ENCODE measurements at regions not wholly inside any gene's neighbourhood (a gene's known extent, or its start where the extent isn't known, plus 50 kb on each side); places are given as distances from the start of the nearest gene placed in this dataset.
"Not testable (repeated sequence)": the region's sequence is repeated elsewhere in the genome, so short reads cannot be mapped to it uniquely, and the experiment has no call there.

GRCh38 chr13:59394496-59394895 is 769.2 kb downstream of the DIAPH3 start:
- TF ChIP-seq EP300 (IDR thresholded peaks at IDR 0.05) (no peak), CTCF (IDR thresholded peaks at IDR 0.05) (no peak), POLR2A (IDR thresholded peaks at IDR 0.05; ENCODE audit: low read depth) (no peak), POLR2AphosphoS5 (IDR thresholded peaks at IDR 0.05) (no peak)
- Histone ChIP-seq H3K4me3 (no peak overlapping the region), H3K4me1 (peaks cover 6 to 24% (median 20%) of the 10 kb centered on the region in 4 donors), H3K9me3 (no peaks in the 10 kb centered on the region), H3K36me3 (no peaks in the 10 kb centered on the region), H3K27me3 (no peaks in the 10 kb centered on the region), H3K27ac (replicated peaks in 1 of 4) (no peak overlapping the region)
- DNase-seq (ENCODE audit: extremely low spot score) = no peak
- intact Hi-C loops (cut with DNase I) = loop anchor here (5.0 to 10.0 kb wide), 3 partner anchors 378 to 1030 kb away; no protein-coding TSS in a partner anchor
- 93% methylated on average over 2 of the region's 2 CpGs for WGBS

GRCh38 chr13:59398127-59398526 is 765.6 kb downstream of the DIAPH3 start:
- Histone ChIP-seq H3K4me1 (peaks cover 0 to 21% (median 13%) of the 10 kb centered on the region in 4 donors), H3K27ac (replicated peaks in 1 of 4) (no peak overlapping the region), H3K36me3 (no peaks in the 10 kb centered on the region), H3K27me3 (no peaks in the 10 kb centered on the region), H3K9me3 (no peaks in the 10 kb centered on the region), H3K4me3 (no peak overlapping the region)
- no peak for DNase-seq (ENCODE audit: extremely low spot score)
- TF ChIP-seq CTCF (IDR thresholded peaks at IDR 0.05) = no peak
- no peak for TF ChIP-seq POLR2A (IDR thresholded peaks at IDR 0.05; ENCODE audit: low read depth)
- no peak for TF ChIP-seq POLR2AphosphoS5 (IDR thresholded peaks at IDR 0.05)
- TF ChIP-seq EP300 (IDR thresholded peaks at IDR 0.05) = no peak
- intact Hi-C loops (cut with DNase I) = loop anchor here (10.0 kb wide), 1 partner anchor 1027 kb away; no protein-coding TSS in a partner anchor
- WGBS = 19% methylated on average over 3 of the region's 3 CpGs

- TF ChIP-seq POLR2A (IDR thresholded peaks at IDR 0.05; ENCODE audit: low read depth) (no peak), EP300 (IDR thresholded peaks at IDR 0.05) (no peak), POLR2AphosphoS5 (IDR thresholded peaks at IDR 0.05) (no peak)
- no peak overlapping the region for H3K4me3 ChIP-seq
- 83% methylated on average over 4 of the region's 4 CpGs for WGBS
- no peak for DNase-seq (ENCODE audit: extremely low spot score)
- no peaks in the 10 kb centered on the region for H3K36me3 ChIP-seq
- H3K9me3 ChIP-seq = no peaks in the 10 kb centered on the region
- intact Hi-C loops (cut with DNase I) = loop anchor here (10.0 kb wide), 1 partner anchor 1026 kb away; no protein-coding TSS in a partner anchor
- H3K27me3 ChIP-seq = no peaks in the 10 kb centered on the region
- H3K27ac ChIP-seq (replicated peaks in 1 of 4) = no peak overlapping the region
- H3K4me1 ChIP-seq = peaks cover 0 to 21% (median 13%) of the 10 kb centered on the region in 4 donors
Measured at GRCh38 chr13:59398661-59399060, 765.1 kb downstream of the DIAPH3 start.

GRCh38 chr13:59399513-59399912 is 764.2 kb downstream of the DIAPH3 start:
- TF ChIP-seq POLR2AphosphoS5 (IDR thresholded peaks at IDR 0.05) = no peak
- TF ChIP-seq CTCF (IDR thresholded peaks at IDR 0.05) = no peak
- no peak for TF ChIP-seq POLR2A (IDR thresholded peaks at IDR 0.05; ENCODE audit: low read depth)
- no peak for TF ChIP-seq EP300 (IDR thresholded peaks at IDR 0.05)
- Histone ChIP-seq H3K27ac (replicated peaks in 1 of 4) (no peak overlapping the region), H3K36me3 (no peaks in the 10 kb centered on the region), H3K9me3 (no peaks in the 10 kb centered on the region), H3K4me1 (peaks cover 0 to 21% (median 13%) of the 10 kb centered on the region in 4 donors), H3K27me3 (no peaks in the 10 kb centered on the region), H3K4me3 (no peak overlapping the region)
- intact Hi-C loops (cut with DNase I) = loop anchor here (10.0 kb wide), 1 partner anchor 1025 kb away; no protein-coding TSS in a partner anchor
- no peak for DNase-seq (ENCODE audit: extremely low spot score)

GRCh38 chr13:59404331-59404730 is 759.4 kb downstream of the DIAPH3 start:
- DNase-seq (ENCODE audit: extremely low spot score) = no peak
- intact Hi-C loops (cut with DNase I) = no loop called here
- Histone ChIP-seq H3K4me3 (no peak overlapping the region), H3K27ac (replicated peaks in 1 of 4) (no peak overlapping the region), H3K27me3 (no peaks in the 10 kb centered on the region), H3K36me3 (no peaks in the 10 kb centered on the region), H3K4me1 (peaks cover 5 to 28% (median 15%) of the 10 kb centered on the region in 4 donors), H3K9me3 (no peaks in the 10 kb centered on the region)
- TF ChIP-seq EP300 (IDR thresholded peaks at IDR 0.05) (no peak), POLR2AphosphoS5 (IDR thresholded peaks at IDR 0.05) (no peak), POLR2A (IDR thresholded peaks at IDR 0.05; ENCODE audit: low read depth) (no peak), CTCF (IDR thresholded peaks at IDR 0.05) (no peak)

GRCh38 chr13:59407251-59407650 is 756.5 kb downstream of the DIAPH3 start:
- WGBS = 80% methylated on average over 2 of the region's 2 CpGs
- H3K4me3 ChIP-seq; intact Hi-C loops (cut with DNase I): not testable (repeated sequence)

More at GRCh38 chr13:59407251-59407650, 756.5 kb downstream of the DIAPH3 start:
- DNase-seq (ENCODE audit: extremely low spot score); H3K9me3 ChIP-seq; H3K27me3 ChIP-seq; H3K36me3 ChIP-seq; H3K27ac ChIP-seq (replicated peaks in 1 of 4): not testable (repeated sequence)
- H3K4me1 ChIP-seq = peaks cover 7 to 37% (median 20%) of the 10 kb centered on the region in 4 donors
